Lower leg skin (tissue), 3 donors: ENCODE measurements at regions not wholly inside any gene's neighbourhood (a gene's known extent, or its start where the extent isn't known, plus 50 kb on each side); places are given as distances from the start of the nearest gene placed in this dataset.

Experiments used
- POLR2A ChIP-seq, 2 donors: fragments of 450-650 bp; IDR thresholded peaks; one replicate each; pipeline ENCODE4 v1.6.1; 2016 to 2017; ENCODE audit warnings: antibody characterized with exemption in 2 of 2, mild to moderate bottlenecking in 1 of 2, moderate library complexity in 1 of 2
- TF ChIP-seq, protein P1 (sequence below), 3 donors: fragments of 450-650 bp; IDR thresholded peaks; one replicate each; pipeline ENCODE4 v1.5.1; 2016; ENCODE audit warnings: antibody characterized with exemption in 3 of 3, mild to moderate bottlenecking in 3 of 3, moderate library complexity in 2 of 3

DNA sequence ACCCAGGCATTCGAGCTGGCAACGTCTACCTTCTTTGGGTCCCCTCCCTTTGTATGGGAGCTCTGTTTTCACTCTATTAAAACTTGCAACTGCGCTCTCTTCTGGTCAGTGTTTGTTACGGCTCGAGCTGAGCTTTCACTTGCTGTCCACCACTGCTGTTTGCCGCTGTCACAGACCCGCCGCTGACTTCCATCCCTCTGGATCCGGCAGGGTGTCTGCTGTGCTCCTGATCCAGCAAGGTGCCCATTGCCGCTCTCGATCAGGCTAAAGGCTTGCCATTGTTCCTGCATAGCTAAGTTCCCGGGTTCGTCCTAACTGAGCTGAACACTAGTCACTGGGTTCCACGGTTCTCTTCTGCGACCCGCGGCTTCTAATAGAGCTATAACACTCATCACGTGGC is 183.5 kb upstream of the GALNTL6 start:
- no peak for TF ChIP-seq POLR2A (IDR thresholded peaks at IDR 0.05)
- TF ChIP-seq, protein P1, sequence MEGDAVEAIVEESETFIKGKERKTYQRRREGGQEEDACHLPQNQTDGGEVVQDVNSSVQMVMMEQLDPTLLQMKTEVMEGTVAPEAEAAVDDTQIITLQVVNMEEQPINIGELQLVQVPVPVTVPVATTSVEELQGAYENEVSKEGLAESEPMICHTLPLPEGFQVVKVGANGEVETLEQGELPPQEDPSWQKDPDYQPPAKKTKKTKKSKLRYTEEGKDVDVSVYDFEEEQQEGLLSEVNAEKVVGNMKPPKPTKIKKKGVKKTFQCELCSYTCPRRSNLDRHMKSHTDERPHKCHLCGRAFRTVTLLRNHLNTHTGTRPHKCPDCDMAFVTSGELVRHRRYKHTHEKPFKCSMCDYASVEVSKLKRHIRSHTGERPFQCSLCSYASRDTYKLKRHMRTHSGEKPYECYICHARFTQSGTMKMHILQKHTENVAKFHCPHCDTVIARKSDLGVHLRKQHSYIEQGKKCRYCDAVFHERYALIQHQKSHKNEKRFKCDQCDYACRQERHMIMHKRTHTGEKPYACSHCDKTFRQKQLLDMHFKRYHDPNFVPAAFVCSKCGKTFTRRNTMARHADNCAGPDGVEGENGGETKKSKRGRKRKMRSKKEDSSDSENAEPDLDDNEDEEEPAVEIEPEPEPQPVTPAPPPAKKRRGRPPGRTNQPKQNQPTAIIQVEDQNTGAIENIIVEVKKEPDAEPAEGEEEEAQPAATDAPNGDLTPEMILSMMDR (IDR thresholded peaks at IDR 0.05) = no peak
